ENCODE measurements at regions not wholly inside any gene's neighbourhood (a gene's known extent, or its start where the extent isn't known, plus 50 kb on each side); places are given as distances from the start of the nearest gene placed in this dataset.

DNA sequence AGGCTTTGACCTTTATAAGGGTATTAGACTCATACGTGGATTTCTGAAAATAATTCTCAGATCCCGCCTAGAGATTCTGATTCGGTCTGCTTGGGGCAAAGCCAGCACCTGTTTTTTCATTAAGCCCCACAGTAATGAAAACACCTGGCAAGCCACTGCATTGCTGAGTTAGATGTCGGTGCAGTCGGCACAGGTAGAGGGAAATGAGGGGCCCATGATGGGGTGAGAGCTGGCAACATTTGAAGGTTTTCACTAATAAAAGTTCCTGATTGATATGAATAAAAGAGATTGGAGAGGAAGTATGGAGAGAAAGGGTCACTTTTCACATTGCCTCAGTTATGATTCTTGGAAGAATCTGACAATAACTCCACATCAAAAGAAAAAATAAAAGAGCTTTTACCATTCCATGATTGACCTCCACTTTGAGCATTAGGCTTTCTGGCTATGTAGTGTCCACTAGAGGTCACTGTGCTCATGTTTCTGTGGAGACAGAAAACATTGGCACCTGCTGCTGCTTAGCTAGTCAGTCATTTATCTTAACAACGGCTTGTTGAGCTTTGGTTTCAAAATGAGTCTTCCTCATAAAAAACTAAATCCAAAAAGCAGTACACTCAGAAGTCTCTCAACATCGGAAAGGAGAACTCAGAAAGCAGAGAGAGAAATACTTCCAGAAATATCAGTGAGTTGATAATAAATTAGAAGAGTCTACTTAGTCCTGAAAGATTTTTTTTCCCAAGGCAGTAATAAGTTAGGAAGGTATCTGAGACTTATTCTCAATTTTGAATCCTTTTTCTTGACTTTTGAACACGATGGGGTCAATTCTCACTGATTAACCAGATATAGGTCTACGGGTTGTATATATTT lies 53.3 kb upstream of the KLHL31 start:
- TF ChIP-seq, protein P1, sequence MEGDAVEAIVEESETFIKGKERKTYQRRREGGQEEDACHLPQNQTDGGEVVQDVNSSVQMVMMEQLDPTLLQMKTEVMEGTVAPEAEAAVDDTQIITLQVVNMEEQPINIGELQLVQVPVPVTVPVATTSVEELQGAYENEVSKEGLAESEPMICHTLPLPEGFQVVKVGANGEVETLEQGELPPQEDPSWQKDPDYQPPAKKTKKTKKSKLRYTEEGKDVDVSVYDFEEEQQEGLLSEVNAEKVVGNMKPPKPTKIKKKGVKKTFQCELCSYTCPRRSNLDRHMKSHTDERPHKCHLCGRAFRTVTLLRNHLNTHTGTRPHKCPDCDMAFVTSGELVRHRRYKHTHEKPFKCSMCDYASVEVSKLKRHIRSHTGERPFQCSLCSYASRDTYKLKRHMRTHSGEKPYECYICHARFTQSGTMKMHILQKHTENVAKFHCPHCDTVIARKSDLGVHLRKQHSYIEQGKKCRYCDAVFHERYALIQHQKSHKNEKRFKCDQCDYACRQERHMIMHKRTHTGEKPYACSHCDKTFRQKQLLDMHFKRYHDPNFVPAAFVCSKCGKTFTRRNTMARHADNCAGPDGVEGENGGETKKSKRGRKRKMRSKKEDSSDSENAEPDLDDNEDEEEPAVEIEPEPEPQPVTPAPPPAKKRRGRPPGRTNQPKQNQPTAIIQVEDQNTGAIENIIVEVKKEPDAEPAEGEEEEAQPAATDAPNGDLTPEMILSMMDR (IDR thresholded peaks at IDR 0.05): peak; percentile 68 to 92 (median 90)
- TF ChIP-seq POLR2A (IDR thresholded peaks at IDR 0.05): no peak
